Stimulated activated naive CD4-positive, alpha-beta T cell treated with Interleukin-2 at 50 U/mL for 16 hours (primary cell): ENCODE measurements at regions not wholly inside any gene's neighbourhood (a gene's known extent, or its start where the extent isn't known, plus 50 kb on each side); places are given as distances from the start of the nearest gene placed in this dataset.

Experiments used
- DNase-seq: peaks from one replicate; lab custom pipeline; 2025; lab: John Stamatoyannopoulos, UW

GRCh38 chr10:113259576-113260226 lies 293.2 kb upstream of the HABP2 start:
- DNase-seq, result no peak

- no peak for DNase-seq
These were observed 291.7 kb upstream of the HABP2 start for GRCh38 chr10:113261161-113261560.

GRCh38 chr10:113261611-113262091 lies 291.2 kb upstream of the HABP2 start:
- no peak for DNase-seq

- no peak for DNase-seq
These were observed 289.8 kb upstream of the HABP2 start for GRCh38 chr10:113263056-113263455.

- DNase-seq, result no peak
These were observed 288.3 kb upstream of the HABP2 start for GRCh38 chr10:113264333-113265131.

GRCh38 chr10:113266147-113266546 lies 286.7 kb upstream of the HABP2 start:
- DNase-seq, result no peak

- DNase-seq, result no peak
These were observed 285.0 kb upstream of the HABP2 start for GRCh38 chr10:113267619-113268562.

GRCh38 chr10:113269333-113269732 lies 283.5 kb upstream of the HABP2 start:
- no peak for DNase-seq

GRCh38 chr10:113272511-113272910 lies 280.3 kb upstream of the HABP2 start:
- DNase-seq, result no peak

- no peak for DNase-seq
These were observed 279.4 kb upstream of the HABP2 start for GRCh38 chr10:113273181-113274163.

GRCh38 chr10:113274176-113274829 lies 278.6 kb upstream of the HABP2 start:
- DNase-seq, result no peak

GRCh38 chr10:113278221-113278620 lies 274.6 kb upstream of the HABP2 start:
- no peak for DNase-seq

GRCh38 chr10:113278664-113279063 lies 274.2 kb upstream of the HABP2 start:
- DNase-seq, result no peak

GRCh38 chr10:113279262-113279661 lies 273.6 kb upstream of the HABP2 start:
- DNase-seq, result no peak

GRCh38 chr10:113282564-113282963 lies 270.3 kb upstream of the HABP2 start:
- no peak for DNase-seq

- no peak for DNase-seq
These were observed 269.7 kb upstream of the HABP2 start for GRCh38 chr10:113283189-113283588.

- no peak for DNase-seq
These were observed 268.2 kb upstream of the HABP2 start for GRCh38 chr10:113284635-113285034.

GRCh38 chr10:113285305-113285704 lies 267.5 kb upstream of the HABP2 start:
- no peak for DNase-seq

- no peak for DNase-seq
These were observed 265.3 kb upstream of the HABP2 start for GRCh38 chr10:113287592-113287991.

GRCh38 chr10:113290137-113290536 lies 262.7 kb upstream of the HABP2 start:
- no peak for DNase-seq

GRCh38 chr10:113291413-113291812 lies 261.4 kb upstream of the HABP2 start:
- DNase-seq, result no peak
